Ovary (tissue), 3 donors: ENCODE measurements at regions not wholly inside any gene's neighbourhood (a gene's known extent, or its start where the extent isn't known, plus 50 kb on each side); places are given as distances from the start of the nearest gene placed in this dataset.

Experiments used
- CTCF ChIP-seq, 3 donors: fragments of 450-650 bp in 2 of 3; fragments of 200-600 bp in 1 of 3; IDR thresholded peaks; one replicate each; pipeline versions ENCODE4 v1.5.1 to v1.8.0; 2016 to 2022; ENCODE audit warnings: antibody characterized with exemption in 3 of 3, mild to moderate bottlenecking in 1 of 3
- EP300 ChIP-seq: sonication (generic); formaldehyde crosslinking; IDR thresholded peaks from one replicate; pipeline ENCODE4 v1.6.1; 2017; ENCODE audit warnings: antibody characterized with exemption
- POLR2A ChIP-seq: fragments of 450-650 bp; IDR thresholded peaks from one replicate; pipeline ENCODE4 v1.6.1; 2017; ENCODE audit warnings: antibody characterized with exemption, mild to moderate bottlenecking, moderate library complexity
- donor health status: DM: no; HTN: no; CAD: no.

GRCh38 chr1:196152975-196153374, 455.3 kb downstream of the KCNT2 start:
- TF ChIP-seq POLR2A: no peak
- TF ChIP-seq CTCF (IDR thresholded peaks at IDR 0.05): no peak
- TF ChIP-seq EP300: no peak
